ENCODE measurements at regions not wholly inside any gene's neighbourhood (a gene's known extent, or its start where the extent isn't known, plus 50 kb on each side); places are given as distances from the start of the nearest gene placed in this dataset.

DNA sequence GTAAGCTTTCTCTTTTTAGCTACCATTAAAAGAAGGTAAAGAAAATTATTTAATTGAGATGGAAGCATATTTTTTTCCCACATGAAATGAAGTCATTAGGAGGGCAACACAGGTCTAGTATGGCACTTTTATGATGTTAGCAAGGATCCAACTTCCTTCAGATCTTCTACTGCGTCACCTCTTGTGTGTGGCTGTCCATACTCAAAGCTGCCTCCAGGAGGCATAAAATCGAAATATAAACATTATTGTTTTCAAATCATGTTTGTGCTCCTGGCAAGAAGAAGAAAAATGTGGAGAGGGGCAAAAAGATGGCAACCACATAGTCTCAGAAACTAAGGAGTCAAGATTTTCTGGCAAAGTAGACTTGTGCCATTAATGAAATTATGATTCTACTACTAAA is 791.7 kb upstream of the EPHA6 start:
- H3K4me2 ChIP-seq (ENCODE audit: low read length): no peak overlapping the region
- H3K4me3 ChIP-seq (replicated peaks in 1 of 2; ENCODE audit: low read depth in 1 of 2, low read length in 2 of 2): no peak overlapping the region
- peaks cover 8 to 14% of the 10 kb centered on the region in 2 experiments; a peak in 2 of 4 replicates for H3K9me3 ChIP-seq (ENCODE audit: control insufficient read depth in 1 of 2, insufficient read depth in 1 of 2, low read depth in 1 of 2, low read length in 2 of 2)
- no peaks in the 10 kb centered on the region for H4K20me1 ChIP-seq (ENCODE audit: insufficient read depth)
- no peaks in the 10 kb centered on the region for H3K4me1 ChIP-seq (ENCODE audit: control insufficient read depth in 1 of 2, insufficient read depth in 2 of 2, low read length in 2 of 2)
- H3K9ac ChIP-seq (ENCODE audit: low read length): no peak overlapping the region
- no peaks in the 10 kb centered on the region for H3K9me2 ChIP-seq (ENCODE audit: insufficient read depth)
- H3K27me3 ChIP-seq (ENCODE audit: insufficient read depth, low read length): no peaks in the 10 kb centered on the region
- no peak for ATAC-seq
- H3K36me3 ChIP-seq (ENCODE audit: control insufficient read depth in 1 of 2, insufficient read depth in 2 of 2, low read length in 2 of 2): no peaks in the 10 kb centered on the region
- DNase-seq (ENCODE audit: low read depth, low spot score): no peak
- no peak overlapping the region for H3K27ac ChIP-seq (ENCODE audit: low read depth, low read length)
- no peaks in the 10 kb centered on the region for H3K79me2 ChIP-seq (ENCODE audit: insufficient read depth, low read length)
- TF ChIP-seq SIN3A (IDR thresholded peaks at IDR 0.05; ENCODE audit: low read depth) (no peak), EZH2 (IDR thresholded peaks at IDR 0.05) (no peak), YY1 (IDR thresholded peaks at IDR 0.05; ENCODE audit: extremely low read depth, insufficient replicate concordance, low read depth, low read length) (no peak), EGR1 (IDR thresholded peaks at IDR 0.05; ENCODE audit: low read depth) (no peak), POLR2A (IDR thresholded peaks at IDR 0.05; ENCODE audit: borderline replicate concordance, extremely low read depth, insufficient read depth, insufficient read length) (no peak), ELF1 (IDR thresholded peaks at IDR 0.05; ENCODE audit: borderline replicate concordance, low read depth) (no peak), JUND (IDR thresholded peaks at IDR 0.05) (no peak), ZNF274 (IDR thresholded peaks at IDR 0.05; ENCODE audit: low read depth, low read length) (no peak), CBX3 (IDR thresholded peaks at IDR 0.05; ENCODE audit: low read depth) (no peak), POLR2AphosphoS5 (IDR thresholded peaks at IDR 0.05; ENCODE audit: low read depth, low read length) (no peak)
- TF ChIP-seq, protein P1, sequence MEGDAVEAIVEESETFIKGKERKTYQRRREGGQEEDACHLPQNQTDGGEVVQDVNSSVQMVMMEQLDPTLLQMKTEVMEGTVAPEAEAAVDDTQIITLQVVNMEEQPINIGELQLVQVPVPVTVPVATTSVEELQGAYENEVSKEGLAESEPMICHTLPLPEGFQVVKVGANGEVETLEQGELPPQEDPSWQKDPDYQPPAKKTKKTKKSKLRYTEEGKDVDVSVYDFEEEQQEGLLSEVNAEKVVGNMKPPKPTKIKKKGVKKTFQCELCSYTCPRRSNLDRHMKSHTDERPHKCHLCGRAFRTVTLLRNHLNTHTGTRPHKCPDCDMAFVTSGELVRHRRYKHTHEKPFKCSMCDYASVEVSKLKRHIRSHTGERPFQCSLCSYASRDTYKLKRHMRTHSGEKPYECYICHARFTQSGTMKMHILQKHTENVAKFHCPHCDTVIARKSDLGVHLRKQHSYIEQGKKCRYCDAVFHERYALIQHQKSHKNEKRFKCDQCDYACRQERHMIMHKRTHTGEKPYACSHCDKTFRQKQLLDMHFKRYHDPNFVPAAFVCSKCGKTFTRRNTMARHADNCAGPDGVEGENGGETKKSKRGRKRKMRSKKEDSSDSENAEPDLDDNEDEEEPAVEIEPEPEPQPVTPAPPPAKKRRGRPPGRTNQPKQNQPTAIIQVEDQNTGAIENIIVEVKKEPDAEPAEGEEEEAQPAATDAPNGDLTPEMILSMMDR (IDR thresholded peaks at IDR 0.05 in 2 of 3, conservative IDR thresholded peaks at IDR 0.05 in 1 of 3; ENCODE audit: borderline replicate concordance in 1 of 3, insufficient read depth in 1 of 3, low read depth in 2 of 3, low read length in 2 of 3): no peak
- ChIA-PET RAD21 (ENCODE audit: low non-redundant PET in 1 of 2, low total read pairs in 2 of 2, uncharacterized antibody in 2 of 2, unreplicated experiment in 2 of 2) (no interaction called here), CTCF (no interaction called here), POLR2A (no interaction called here)
- intact Hi-C loops (cut with micrococcal nuclease): no loop called here
- BruUV-seq (replicated peaks): no TSS peak
- H2AFZ ChIP-seq (ENCODE audit: low read depth, low read length, poor library complexity, severe bottlenecking): no peak overlapping the region
